ENCODE measurements at regions not wholly inside any gene's neighbourhood (a gene's known extent, or its start where the extent isn't known, plus 50 kb on each side); places are given as distances from the start of the nearest gene placed in this dataset.

DNA sequence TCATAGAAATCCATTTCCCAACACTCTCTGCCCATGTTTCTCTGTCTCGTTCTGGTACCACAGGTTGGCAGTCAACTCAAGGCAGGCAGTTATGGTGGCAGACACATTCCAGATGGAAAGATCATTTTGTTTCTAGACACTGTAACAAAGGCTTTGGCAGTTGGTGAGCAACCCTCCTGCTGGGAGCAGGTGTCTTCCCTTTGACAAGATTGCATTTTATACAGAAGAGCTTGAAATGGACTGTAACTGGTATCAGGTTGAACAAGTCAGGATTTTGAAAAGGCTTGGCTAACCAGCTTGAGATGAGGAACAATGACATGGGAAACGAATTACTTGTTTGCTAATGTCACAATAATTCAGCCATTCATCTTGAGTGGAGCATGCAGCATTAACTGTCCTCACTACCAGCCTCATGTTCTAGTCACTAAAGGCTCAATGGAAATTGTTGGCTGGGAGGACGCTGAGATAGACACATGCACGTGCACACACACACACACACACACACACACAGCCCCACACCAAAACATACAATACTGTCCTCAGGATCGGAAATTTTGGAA lies 170.0 kb downstream of the SEMA6D start:
- DNase-seq, result no peak

- no peak for DNase-seq
These were observed 171.2 kb downstream of the SEMA6D start for GRCh38 chr15:47888385-47889100.

- no peak for DNase-seq
These were observed 173.3 kb downstream of the SEMA6D start for GRCh38 chr15:47890397-47891150.

GRCh38 chr15:47897525-47897924 lies 180.2 kb downstream of the SEMA6D start:
- no peak for DNase-seq

GRCh38 chr15:47900751-47901150 lies 183.4 kb downstream of the SEMA6D start:
- DNase-seq, result no peak

GRCh38 chr15:47903368-47903767 lies 186.1 kb downstream of the SEMA6D start:
- no peak for DNase-seq

DNA sequence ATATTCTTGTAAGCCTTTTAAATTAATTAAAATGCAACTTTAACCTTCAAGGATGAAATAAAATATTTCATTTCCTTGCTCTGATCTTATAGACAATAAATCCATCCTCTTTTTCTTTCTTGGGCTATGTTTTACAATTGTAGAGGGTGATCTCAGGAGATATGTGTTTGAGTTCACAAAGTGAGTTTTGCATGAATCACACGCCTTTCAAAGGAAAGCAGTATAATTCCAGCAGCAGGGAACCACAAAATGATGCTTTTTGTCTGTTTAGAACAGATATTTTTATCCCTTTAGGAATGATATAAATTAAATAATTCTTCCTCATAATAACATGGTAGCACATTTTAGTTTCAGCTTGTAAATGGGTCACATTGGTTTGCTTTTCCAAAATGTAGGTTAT lies 191.2 kb downstream of the SEMA6D start:
- DNase-seq, result no peak

GRCh38 chr15:47908950-47909670 lies 191.8 kb downstream of the SEMA6D start:
- no peak for DNase-seq

- DNase-seq, result peak; percentile 9
These were observed 195.6 kb downstream of the SEMA6D start for GRCh38 chr15:47912910-47913309.

DNA sequence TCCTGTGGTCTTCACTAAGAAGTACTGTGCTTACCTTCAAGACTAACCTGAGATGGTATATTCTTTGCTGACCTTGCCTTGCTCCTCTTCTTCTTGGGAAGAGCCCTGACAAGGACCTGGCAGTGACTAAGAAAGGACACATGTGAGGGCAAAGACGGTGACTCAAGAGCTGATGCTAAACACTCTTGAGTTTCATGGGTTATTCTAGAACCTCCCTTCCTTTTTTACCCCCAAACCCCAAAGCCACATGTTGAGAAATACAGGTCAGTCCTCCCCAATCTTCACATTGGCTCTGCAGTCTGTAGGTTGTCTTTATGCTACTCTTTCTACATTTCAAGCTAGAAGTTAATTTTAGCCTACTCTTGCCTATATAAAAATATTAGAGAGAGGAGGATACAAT lies 200.6 kb downstream of the SEMA6D start:
- peak; percentile 26 for DNase-seq

- no peak for DNase-seq
These were observed 201.6 kb downstream of the SEMA6D start for GRCh38 chr15:47918877-47919276.

DNA sequence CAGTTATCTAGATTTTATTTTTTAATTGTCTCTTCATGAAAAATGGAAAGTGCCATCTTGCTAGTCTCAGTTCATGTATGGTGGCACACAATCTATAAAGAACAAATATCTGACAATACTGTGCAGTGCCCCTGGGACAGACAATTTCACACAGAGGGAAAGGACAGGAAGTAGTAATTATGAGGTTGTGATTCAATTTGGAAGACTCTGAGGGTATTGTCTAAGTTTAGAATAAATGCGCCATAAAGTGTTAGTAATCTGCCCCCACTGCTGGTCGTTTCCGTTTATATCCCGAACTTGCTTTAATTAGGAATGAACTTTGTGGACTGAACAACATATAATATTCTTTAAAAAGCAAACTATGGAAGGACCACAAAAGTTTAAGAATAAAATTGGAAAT lies 196.4 kb upstream of the SLC24A5 start:
- no peak for DNase-seq

- DNase-seq, result no peak
These were observed 191.5 kb upstream of the SLC24A5 start for GRCh38 chr15:47929138-47929803.

DNA sequence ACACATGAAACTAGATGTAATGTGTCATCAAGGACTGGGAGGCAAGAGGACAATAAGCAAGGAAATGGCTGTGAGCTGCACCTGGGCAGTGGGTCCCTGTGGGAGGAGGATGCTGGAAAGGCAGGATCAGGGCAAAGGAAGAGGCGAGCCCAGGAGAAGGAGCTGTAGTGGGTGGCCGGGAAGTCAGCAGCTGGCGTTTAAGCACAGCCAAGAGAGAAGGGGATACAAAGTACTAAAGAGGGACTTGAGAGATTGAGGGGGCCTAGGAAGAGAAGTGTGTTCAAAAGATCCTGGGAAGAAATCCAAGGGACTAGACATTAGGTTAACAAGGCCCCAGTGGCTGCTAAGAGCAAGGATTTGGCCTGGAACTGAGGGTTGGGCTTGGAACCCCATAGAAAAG lies 188.5 kb upstream of the SLC24A5 start:
- DNase-seq, result no peak

DNA sequence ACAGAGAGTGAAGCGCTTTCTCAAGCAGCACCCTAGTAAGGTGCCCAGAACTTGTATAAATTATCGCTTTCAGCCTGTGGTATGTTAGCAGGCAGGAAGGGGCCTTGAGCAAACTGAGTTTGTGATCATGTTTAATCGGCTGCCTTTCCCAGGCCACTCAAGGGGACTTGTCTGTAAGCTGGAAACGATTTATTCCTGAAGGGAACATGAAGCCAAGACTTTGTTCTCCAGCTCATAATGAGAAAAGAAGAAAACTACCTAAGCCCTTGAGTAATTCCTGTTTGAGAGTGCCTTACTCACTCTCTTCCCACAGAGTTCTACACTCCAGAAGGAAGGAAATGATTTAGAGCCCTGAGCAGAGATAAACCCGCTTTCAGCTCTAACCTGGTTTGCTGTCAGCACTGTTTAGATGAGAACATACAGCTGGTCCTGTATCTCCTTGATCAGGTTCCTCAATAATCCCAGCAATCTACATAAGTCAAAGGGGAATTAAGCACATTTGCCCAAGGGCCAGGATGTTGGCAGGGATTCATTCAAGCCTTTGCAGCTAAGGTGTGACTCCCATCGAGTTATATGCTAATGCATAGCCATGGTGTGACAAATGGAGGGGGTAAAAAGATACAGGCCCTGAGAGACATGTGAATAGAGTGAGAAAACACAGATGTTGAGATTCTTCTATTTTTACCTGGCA lies 187.7 kb upstream of the SLC24A5 start:
- no peak for DNase-seq

GRCh38 chr15:47933865-47934264 lies 186.9 kb upstream of the SLC24A5 start:
- DNase-seq, result no peak

DNA sequence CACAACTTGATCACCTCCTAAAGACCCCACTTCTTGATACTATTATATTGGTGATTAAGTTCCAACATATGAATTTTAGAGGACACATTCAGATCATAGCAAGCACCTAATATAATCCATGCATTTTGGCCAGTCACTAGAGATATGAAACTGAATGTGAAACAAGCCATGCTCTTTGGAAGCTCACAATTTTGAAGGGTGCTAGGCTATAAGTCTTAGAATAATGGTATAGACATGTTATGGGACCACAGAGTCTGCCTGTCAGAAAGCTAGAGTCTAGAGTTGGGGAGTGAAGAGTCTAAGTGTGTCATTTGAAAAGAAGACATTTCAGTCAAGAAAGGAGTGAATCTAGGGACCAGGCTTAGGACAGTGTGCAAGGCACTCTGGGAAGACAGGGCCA lies 186.4 kb upstream of the SLC24A5 start:
- DNase-seq, result no peak

DNA sequence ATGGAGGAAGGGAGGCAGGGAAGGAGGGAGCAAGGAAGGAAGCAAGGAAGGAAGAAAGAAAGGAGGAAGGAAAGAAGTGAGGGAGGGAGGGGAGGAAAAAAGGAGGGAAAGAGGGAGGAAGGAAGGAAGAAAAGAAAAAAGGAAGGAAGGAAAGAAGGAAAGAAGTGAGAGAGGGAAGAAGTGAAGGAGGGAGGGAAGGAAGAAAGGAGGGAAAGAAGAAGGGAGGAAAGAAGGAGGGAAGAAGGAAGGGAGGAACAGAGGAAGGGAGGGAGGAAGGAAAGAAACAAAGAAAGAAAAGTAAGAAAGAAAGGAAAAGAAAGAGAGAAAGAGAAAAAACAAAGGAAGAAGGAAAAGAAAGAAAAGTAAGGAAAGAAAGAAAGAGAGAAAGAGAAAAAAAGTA lies 183.0 kb upstream of the SLC24A5 start:
- no peak for DNase-seq

GRCh38 chr15:47944637-47945288 lies 176.0 kb upstream of the SLC24A5 start:
- no peak for DNase-seq

DNA sequence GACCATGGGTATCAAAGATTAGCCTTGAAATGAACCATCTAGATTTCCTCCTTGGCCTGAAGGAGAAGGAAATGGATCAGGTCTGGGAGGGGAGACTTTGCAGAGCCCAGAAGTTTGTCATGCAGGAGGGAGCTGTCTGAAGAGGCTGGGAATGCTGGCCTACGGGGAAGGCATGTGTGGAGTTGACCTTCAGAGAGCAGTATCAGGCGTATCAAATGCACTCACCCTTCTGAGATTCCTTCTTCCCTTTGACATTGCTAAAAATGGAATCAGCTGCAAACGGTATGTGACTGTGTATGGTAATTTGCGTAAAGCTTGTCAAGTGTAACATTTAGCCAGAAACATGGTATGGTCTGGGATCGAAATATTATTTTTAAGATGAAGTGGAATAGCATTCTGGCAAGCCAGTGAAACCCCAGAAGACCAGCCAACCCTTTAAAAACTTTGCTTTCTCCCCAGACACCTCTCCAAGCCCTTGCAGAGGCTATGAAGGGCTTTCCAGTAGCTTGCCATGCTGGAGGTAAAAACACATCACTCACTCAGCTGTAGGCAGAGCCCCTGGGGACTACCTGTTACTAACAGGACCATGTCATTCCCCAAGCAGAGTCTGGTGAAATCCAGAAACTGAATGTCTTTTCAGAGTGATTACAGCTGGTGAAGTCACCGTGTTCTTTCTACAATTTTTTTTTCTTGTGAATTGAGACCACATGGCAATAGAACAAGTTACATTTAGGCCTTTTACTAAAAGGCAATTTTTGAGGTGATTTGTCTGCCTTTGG lies 174.7 kb upstream of the SLC24A5 start:
- DNase-seq, result no peak

GRCh38 chr15:47949815-47950214 lies 171.0 kb upstream of the SLC24A5 start:
- DNase-seq, result no peak
